GM23338 (cell line): ENCODE measurements at regions not wholly inside any gene's neighbourhood (a gene's known extent, or its start where the extent isn't known, plus 50 kb on each side); places are given as distances from the start of the nearest gene placed in this dataset.

Source experiments
- ATAC-seq: fragments of 200-7000 bp; cut with Tn5 transposase; 3 replicates; pipeline ENCODE4 v1.9.1; 2020
- DNase-seq: peaks from one replicate; pipeline ENCODE4 v3.0.0-alpha.2; 2015; ENCODE audit warnings: low spot score
- H2AFZ ChIP-seq: fragments of 200-600 bp; sonication (generic); 2 replicates; pipeline ENCODE4 v1.8.0; 2016; ENCODE audit warnings: antibody characterized with exemption, mild to moderate bottlenecking, moderate library complexity
- H3F3A ChIP-seq: fragments of 200-600 bp; sonication (generic); replicated peaks from 2 replicates; pipeline ENCODE4 v1.8.0; 2017; ENCODE audit warnings: antibody characterized with exemption, mixed run types, low read depth
- H3K27ac ChIP-seq: fragments of 200-600 bp; sonication (generic); 2 replicates; pipeline ENCODE4 v1.6.1; 2016; ENCODE audit warnings: low read depth
- H3K27me3 ChIP-seq: fragments of 200-600 bp; sonication (generic); 2 replicates; pipeline ENCODE4 v1.8.0; 2016; ENCODE audit warnings: mild to moderate bottlenecking, mixed run types, moderate library complexity; ENCODE audit not compliant: insufficient read depth
- H3K36me3 ChIP-seq: fragments of 200-600 bp; sonication (generic); 2 replicates; pipeline ENCODE4 v1.8.0; 2016; ENCODE audit warnings: mild to moderate bottlenecking; ENCODE audit not compliant: insufficient read depth
- H3K4me1 ChIP-seq: fragments of 200-600 bp; sonication (generic); 2 replicates; pipeline ENCODE4 v1.8.0; 2016; ENCODE audit warnings: mild to moderate bottlenecking, moderate library complexity; ENCODE audit not compliant: insufficient read depth
- H3K4me2 ChIP-seq: fragments of 200-600 bp; sonication (generic); 2 replicates; pipeline ENCODE4 v1.7.1; 2017; ENCODE audit warnings: mixed run types
- H3K4me3 ChIP-seq: fragments of 200-600 bp; sonication (generic); 2 replicates; pipeline ENCODE4 v1.6.1; 2016; ENCODE audit warnings: mixed run types
- H3K79me2 ChIP-seq: fragments of 200-600 bp; sonication (generic); replicated peaks from 2 replicates; pipeline ENCODE4 v1.8.0; 2017; ENCODE audit warnings: mild to moderate bottlenecking; ENCODE audit not compliant: insufficient read depth
- H3K9me2 ChIP-seq: fragments of 200-600 bp; sonication (generic); 2 replicates; pipeline ENCODE4 v1.8.0; 2017; ENCODE audit not compliant: insufficient read depth
- H4K20me1 ChIP-seq: fragments of 200-600 bp; sonication (generic); replicated peaks from 2 replicates; pipeline ENCODE4 v1.8.0; 2017; ENCODE audit warnings: mild to moderate bottlenecking; ENCODE audit not compliant: insufficient read depth
- H3K27ac Mint-ChIP-seq: 2 replicates; pipeline ENCODE4 v1.8.0; 2020; ENCODE audit warnings: inconsistent platforms, mild to moderate bottlenecking, moderate library complexity, mixed read lengths
- H3K27me3 Mint-ChIP-seq: 3 replicates; pipeline ENCODE4 v1.8.0; 2022; ENCODE audit warnings: low read depth, mild to moderate bottlenecking, moderate library complexity, mixed read lengths, inconsistent platforms; ENCODE audit not compliant: insufficient read depth, poor library complexity
- H3K36me3 Mint-ChIP-seq: 3 replicates; pipeline ENCODE4 v1.8.0; 2021; ENCODE audit warnings: low read depth, mild to moderate bottlenecking, inconsistent platforms, moderate library complexity, mixed read lengths
- H3K4me1 Mint-ChIP-seq: 3 replicates; pipeline ENCODE4 v1.8.0; 2020; ENCODE audit warnings: mild to moderate bottlenecking, inconsistent platforms, mixed read lengths
- H3K4me3 Mint-ChIP-seq: 3 replicates; pipeline ENCODE4 v1.8.0; 2021; ENCODE audit warnings: moderate library complexity, mild to moderate bottlenecking, inconsistent platforms, mixed read lengths
- H3K9me3 Mint-ChIP-seq: 3 replicates; pipeline ENCODE4 v1.8.0; 2020; ENCODE audit warnings: moderate library complexity, mild to moderate bottlenecking, inconsistent platforms, mixed read lengths
- CREB1 ChIP-seq: fragments of 250-450 bp; sonication (Bioruptor Pico); IDR thresholded peaks from 2 replicates; pipeline ENCODE4 v1.5.0; 2020; ENCODE audit warnings: low read depth, mild to moderate bottlenecking, moderate library complexity
- CTCF ChIP-seq, 2 experiments: fragments of 200-600 bp in 1 of 2; sonication (generic) in 1 of 2; conservative IDR thresholded peaks; 2 replicates each; pipeline versions ENCODE4 v1.5.1 to v1.6.1; 2016 to 2017; ENCODE audit warnings: antibody characterized with exemption in 2 of 2, low read depth in 2 of 2, mild to moderate bottlenecking in 2 of 2, moderate library complexity in 1 of 2
- EZH2 ChIP-seq: fragments of 200-600 bp; sonication (generic); IDR thresholded peaks from one replicate; pipeline ENCODE4 v1.8.0; 2017; ENCODE audit warnings: antibody characterized with exemption, mild to moderate bottlenecking, low read depth; ENCODE audit not compliant: unreplicated experiment
- EZH2phosphoT487 ChIP-seq: fragments of 200-600 bp; sonication (generic); IDR thresholded peaks from one replicate; pipeline ENCODE4 v1.8.1; 2018; ENCODE audit warnings: antibody characterized with exemption; ENCODE audit not compliant: unreplicated experiment
- JUNB ChIP-seq: IDR thresholded peaks from one replicate; pipeline ENCODE4 v1.6.1; 2016; ENCODE audit warnings: antibody characterized with exemption; ENCODE audit not compliant: unreplicated experiment
- NANOG ChIP-seq: IDR thresholded peaks from 2 replicates; pipeline ENCODE4 v1.6.1; 2016; ENCODE audit warnings: antibody characterized with exemption, borderline replicate concordance
- POLR2AphosphoS5 ChIP-seq: IDR thresholded peaks from 2 replicates; pipeline ENCODE4 v1.6.1; 2016; ENCODE audit warnings: antibody characterized with exemption, low read depth
- REST ChIP-seq: IDR thresholded peaks from one replicate; pipeline ENCODE4 v1.6.1; 2018; ENCODE audit warnings: antibody characterized with exemption; ENCODE audit not compliant: unreplicated experiment
- ZNF114 ChIP-seq: fragments of 250-450 bp; sonication (Bioruptor Pico); IDR thresholded peaks from 2 replicates; pipeline ENCODE4 v1.5.0; 2020; ENCODE audit warnings: mild to moderate bottlenecking, moderate library complexity
- ZNF331 ChIP-seq: fragments of 250-450 bp; sonication (Bioruptor Pico); IDR thresholded peaks from 2 replicates; pipeline ENCODE4 v1.5.0; 2020; ENCODE audit warnings: low read depth, mild to moderate bottlenecking, moderate library complexity
- TF ChIP-seq, protein P1 (sequence below): IDR thresholded peaks from 2 replicates; pipeline ENCODE4 v1.6.1; 2016; ENCODE audit warnings: antibody characterized with exemption

DNA sequence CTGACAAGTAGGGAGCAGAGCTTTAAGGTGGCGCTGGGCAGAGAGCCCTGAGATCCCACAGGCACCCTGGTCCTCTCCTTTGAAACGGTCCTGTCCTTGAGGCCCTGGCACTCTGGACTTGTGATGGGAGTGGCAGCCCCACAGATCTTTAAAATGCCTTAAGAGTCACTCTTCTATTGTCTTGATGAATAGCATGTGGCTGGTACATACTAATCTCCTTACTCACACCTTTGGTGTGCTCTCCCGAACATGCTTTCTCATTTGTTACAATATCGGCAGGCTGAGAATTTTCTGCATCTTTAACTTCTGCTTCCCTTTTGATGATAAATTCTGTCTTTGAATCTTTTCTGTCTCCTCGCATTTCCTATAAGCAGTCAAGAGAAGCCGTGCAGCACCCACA lies 333.8 kb downstream of the TFAP2A start:
- no peak overlapping the region for H3K27ac Mint-ChIP-seq
- TF ChIP-seq CTCF (conservative IDR thresholded peaks at IDR 0.05; ENCODE audit: low read depth in 2 of 2) (no peak), EZH2phosphoT487 (no peak), JUNB (no peak)
- Histone ChIP-seq H3K4me1 (no peaks in the 10 kb centered on the region), H3K9me2 (0 out of 2 replicates have a peak, but pooled peaks cover 2% of the 10 kb centered on the region), H3K36me3 (no peaks in the 10 kb centered on the region), H4K20me1 (no peaks in the 10 kb centered on the region), H3K4me3 (no peak overlapping the region), H3K27me3 (no peaks in the 10 kb centered on the region), H3K27ac (no peak overlapping the region), H3K4me2 (no peak overlapping the region), H3K79me2 (no peaks in the 10 kb centered on the region), H2AFZ (no peak overlapping the region), H3F3A (no peaks in the 10 kb centered on the region)
- H3K4me1 Mint-ChIP-seq: no peaks in the 10 kb centered on the region
- no peak overlapping the region for H3K4me3 Mint-ChIP-seq
- no peaks in the 10 kb centered on the region for H3K27me3 Mint-ChIP-seq
- no peak for ATAC-seq
- DNase-seq: no peak
- H3K9me3 Mint-ChIP-seq: no peaks in the 10 kb centered on the region
- no peaks in the 10 kb centered on the region for H3K36me3 Mint-ChIP-seq

- Histone ChIP-seq H3K4me2 (no peak overlapping the region), H3K4me1 (no peaks in the 10 kb centered on the region), H4K20me1 (no peaks in the 10 kb centered on the region), H3K27me3 (no peaks in the 10 kb centered on the region), H3K79me2 (no peaks in the 10 kb centered on the region), H3K27ac (no peak overlapping the region), H3F3A (no peaks in the 10 kb centered on the region), H3K4me3 (no peak overlapping the region), H3K36me3 (no peaks in the 10 kb centered on the region), H3K9me2 (0 out of 2 replicates have a peak, but pooled peaks cover 2% of the 10 kb centered on the region), H2AFZ (no peak overlapping the region)
- DNase-seq: no peak
- no peak overlapping the region for H3K27ac Mint-ChIP-seq
- no peaks in the 10 kb centered on the region for H3K27me3 Mint-ChIP-seq
- peaks cover 3% of the 10 kb centered on the region; the same call in 1 of the 3 replicates for H3K9me3 Mint-ChIP-seq
- no peaks in the 10 kb centered on the region for H3K4me1 Mint-ChIP-seq
- no peaks in the 10 kb centered on the region for H3K36me3 Mint-ChIP-seq
- no peak for ATAC-seq
- no peak overlapping the region for H3K4me3 Mint-ChIP-seq
- TF ChIP-seq, protein P1, sequence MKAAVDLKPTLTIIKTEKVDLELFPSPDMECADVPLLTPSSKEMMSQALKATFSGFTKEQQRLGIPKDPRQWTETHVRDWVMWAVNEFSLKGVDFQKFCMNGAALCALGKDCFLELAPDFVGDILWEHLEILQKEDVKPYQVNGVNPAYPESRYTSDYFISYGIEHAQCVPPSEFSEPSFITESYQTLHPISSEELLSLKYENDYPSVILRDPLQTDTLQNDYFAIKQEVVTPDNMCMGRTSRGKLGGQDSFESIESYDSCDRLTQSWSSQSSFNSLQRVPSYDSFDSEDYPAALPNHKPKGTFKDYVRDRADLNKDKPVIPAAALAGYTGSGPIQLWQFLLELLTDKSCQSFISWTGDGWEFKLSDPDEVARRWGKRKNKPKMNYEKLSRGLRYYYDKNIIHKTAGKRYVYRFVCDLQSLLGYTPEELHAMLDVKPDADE: no peak
- TF ChIP-seq ZNF114 (CRISPR knock-in tag) (no peak), POLR2AphosphoS5 (no peak), REST (no peak), CTCF (conservative IDR thresholded peaks at IDR 0.05; ENCODE audit: low read depth in 2 of 2) (no peak), EZH2phosphoT487 (no peak), ZNF331 (CRISPR knock-in tag) (no peak), EZH2 (no peak), CREB1 (CRISPR knock-in tag) (no peak), NANOG (no peak), JUNB (no peak)
Measured at GRCh38 chr6:10080561-10080960, 334.3 kb downstream of the TFAP2A start.
